CD4-positive, alpha-beta T cell treated with Interferon gamma for 1 hour (primary cell): ENCODE measurements at regions not wholly inside any gene's neighbourhood (a gene's known extent, or its start where the extent isn't known, plus 50 kb on each side); places are given as distances from the start of the nearest gene placed in this dataset.

Experiments used
- DNase-seq: peaks from one replicate; pipeline ENCODE4 v3.0.0-alpha.2; 2020

- DNase-seq, result no peak
Observed at GRCh38 chr11:112404112-112404511, 143.5 kb upstream of the PLET1 start.

DNA sequence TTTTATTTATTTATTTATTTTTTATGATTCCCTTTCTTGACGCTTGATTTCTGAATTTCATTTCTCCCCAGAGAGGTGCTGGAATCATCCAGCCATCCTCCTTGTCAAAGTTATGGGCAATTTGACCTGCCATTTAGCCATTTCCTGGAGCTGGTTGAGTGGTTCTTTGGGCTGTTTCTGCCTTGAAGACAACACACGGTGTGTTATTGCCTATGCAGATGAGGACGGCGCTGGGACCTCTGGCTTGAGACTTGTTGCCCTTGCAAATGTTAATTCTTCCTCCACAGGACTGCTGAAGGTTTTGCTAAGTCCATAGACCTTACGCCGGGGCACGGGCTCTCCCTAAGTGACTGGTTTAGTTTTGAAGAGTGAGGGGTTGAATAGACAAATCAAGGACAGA is 147.9 kb upstream of the PLET1 start:
- no peak for DNase-seq

GRCh38 chr11:112410325-112410724 is 149.7 kb upstream of the PLET1 start:
- DNase-seq, result no peak

DNA sequence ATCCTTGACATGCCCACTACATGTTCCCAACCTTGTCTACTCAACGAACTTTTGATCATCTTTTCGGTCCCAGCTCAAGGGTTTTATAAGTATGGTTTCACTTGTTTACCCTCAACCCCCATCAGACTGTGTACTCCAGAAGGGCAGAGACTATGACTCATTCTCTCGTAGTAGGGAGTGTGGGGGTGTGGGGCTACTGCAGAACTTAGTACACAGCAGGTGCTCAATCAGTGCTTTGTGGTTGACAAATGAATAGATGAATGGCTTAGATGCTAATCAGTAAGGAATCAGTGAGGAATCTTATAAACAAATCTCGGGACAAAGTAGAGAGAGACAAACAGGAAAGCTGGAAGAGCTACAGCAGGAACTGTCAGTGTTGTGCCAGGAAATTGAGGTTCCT is 151.7 kb upstream of the PLET1 start:
- no peak for DNase-seq

GRCh38 chr11:112417339-112417738 is 156.7 kb upstream of the PLET1 start:
- DNase-seq, result no peak

DNA sequence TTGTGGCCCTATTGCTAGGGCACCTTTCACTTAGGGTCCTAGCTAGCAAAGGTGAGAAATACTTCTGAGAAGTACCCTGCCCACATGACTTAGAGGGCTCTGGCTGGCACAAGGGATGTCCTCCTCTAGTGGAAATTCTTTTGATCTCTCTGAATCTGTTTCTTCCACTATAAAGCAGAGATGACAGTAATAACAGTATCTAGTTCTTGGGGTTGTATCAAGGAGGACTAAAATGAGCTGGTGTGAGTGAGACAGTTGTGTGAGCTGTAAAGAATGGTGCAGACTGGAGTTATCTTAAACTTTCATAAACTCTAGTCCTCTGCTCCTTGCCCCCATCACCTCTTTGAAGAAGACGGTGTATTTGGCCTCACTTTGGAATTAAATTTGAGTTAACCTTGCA is 157.8 kb upstream of the PLET1 start:
- DNase-seq, result no peak

GRCh38 chr11:112421879-112422278 is 161.2 kb upstream of the PLET1 start:
- DNase-seq, result no peak

GRCh38 chr11:112425121-112425520 is 164.5 kb upstream of the PLET1 start:
- DNase-seq, result no peak

DNA sequence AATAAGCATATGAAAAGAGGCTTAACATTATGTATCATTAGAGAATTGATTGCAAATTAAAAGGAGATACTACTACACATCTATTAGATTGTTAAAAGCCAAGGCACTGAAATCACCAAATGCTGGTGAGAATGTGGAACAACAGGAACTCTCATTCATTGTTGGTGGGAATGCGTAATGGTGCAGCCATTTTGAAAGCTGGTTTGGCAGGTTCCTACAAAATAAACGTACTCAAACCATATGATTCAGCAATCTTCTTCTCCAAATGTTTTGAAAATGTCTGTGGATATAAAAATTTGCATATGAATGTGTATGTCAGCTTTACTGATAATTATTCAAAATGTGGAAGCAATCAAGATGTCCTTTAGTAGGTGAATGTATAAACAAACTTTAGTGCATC is 176.4 kb upstream of the PLET1 start:
- DNase-seq, result no peak

GRCh38 chr11:112439614-112440013 is 179.0 kb upstream of the PLET1 start:
- DNase-seq, result no peak

DNA sequence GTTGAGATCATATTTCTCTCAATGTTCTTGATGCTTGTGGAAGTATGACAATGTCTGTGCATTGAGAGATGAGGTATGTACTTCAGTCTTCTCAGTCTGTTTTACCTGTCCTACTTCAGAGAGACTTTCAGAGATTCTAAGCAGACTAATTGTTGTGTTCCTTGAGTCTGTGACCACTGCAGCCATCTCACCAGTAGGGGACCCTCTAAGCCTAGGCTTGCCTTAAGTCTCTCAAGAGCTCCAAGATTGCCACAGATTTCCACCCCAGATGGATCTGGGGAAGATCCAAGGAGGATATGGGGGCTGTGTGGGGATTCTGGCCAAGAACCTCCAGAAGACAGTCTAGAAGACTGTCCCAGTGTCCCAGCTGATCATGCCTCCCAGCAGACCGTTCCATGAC is 179.9 kb upstream of the PLET1 start:
- no peak for DNase-seq

- DNase-seq, result no peak
Observed at GRCh38 chr11:112448168-112448567, 187.5 kb upstream of the PLET1 start.

- no peak for DNase-seq
Observed at GRCh38 chr11:112448806-112449205, 188.1 kb upstream of the PLET1 start.

- no peak for DNase-seq
Observed at GRCh38 chr11:112451250-112451649, 190.6 kb upstream of the PLET1 start.

GRCh38 chr11:112453601-112454577 is 193.2 kb upstream of the PLET1 start:
- no peak for DNase-seq

GRCh38 chr11:112454841-112455240 is 194.2 kb upstream of the PLET1 start:
- DNase-seq, result no peak

DNA sequence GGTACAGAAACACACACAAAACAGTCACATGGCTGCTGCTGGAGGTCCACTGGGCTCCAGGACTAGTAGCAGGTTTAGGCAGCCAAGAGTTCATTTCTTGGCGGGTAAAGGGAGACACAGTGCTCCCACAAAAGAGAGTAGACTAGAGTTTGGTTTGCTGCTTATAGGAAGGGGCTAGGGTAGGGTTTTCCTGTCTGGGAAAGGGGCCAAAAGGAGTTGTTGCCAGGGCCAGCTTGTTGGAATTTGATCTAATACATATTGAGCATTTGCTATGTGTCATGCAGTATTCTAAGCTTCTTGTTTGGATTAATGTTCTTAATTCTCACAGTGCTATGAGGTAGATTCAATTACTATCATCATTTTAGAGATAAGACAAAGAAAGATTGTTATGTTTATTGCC is 195.1 kb upstream of the PLET1 start:
- no peak for DNase-seq

GRCh38 chr11:112457532-112457931 is 196.9 kb upstream of the PLET1 start:
- no peak for DNase-seq

DNA sequence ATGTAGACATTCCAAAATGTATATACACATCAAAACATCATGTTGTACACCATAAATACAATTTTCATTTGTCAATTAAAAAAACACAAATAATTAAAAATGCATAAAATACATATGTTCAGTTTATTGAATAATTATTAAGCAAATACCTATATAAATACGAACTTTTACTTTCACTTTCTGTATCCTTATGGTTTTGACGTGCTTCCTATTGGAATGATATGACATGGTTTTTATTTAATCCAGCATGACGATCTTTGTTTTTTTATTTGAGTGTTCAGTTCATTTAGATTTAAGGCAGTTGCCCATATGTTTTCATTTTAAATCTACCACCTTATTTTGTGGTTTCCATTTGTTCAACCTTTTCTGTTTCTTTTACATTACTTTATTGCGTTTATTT is 198.3 kb upstream of the PLET1 start:
- DNase-seq, result no peak

GRCh38 chr11:112460141-112460540 is 199.5 kb upstream of the PLET1 start:
- DNase-seq, result no peak

DNA sequence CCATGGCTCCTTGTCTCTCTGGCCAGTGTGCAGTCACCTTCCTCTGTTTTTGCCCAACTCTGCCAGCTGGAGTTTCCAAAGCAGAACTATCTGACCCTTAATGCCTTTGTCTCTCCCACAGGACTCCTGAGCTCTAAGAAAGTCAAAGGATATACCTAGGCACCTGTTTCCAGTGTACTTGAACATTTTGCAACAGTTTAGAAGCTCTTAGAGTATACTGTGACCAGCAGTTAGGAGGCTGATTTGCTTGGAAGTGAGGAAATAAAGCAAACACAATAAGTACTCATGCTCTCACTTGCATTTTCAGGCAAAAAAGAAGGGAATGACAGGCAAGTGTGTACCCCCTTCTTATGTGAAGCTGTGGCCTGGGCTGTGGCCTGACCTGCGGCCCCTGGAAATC is 204.3 kb upstream of the PLET1 start:
- no peak for DNase-seq

GRCh38 chr11:112465433-112466024 is 204.9 kb upstream of the PLET1 start:
- DNase-seq, result no peak

GRCh38 chr11:112467721-112468120 is 207.1 kb upstream of the PLET1 start:
- no peak for DNase-seq

- no peak for DNase-seq
Observed at GRCh38 chr11:112469376-112469775, 208.7 kb upstream of the PLET1 start.

DNA sequence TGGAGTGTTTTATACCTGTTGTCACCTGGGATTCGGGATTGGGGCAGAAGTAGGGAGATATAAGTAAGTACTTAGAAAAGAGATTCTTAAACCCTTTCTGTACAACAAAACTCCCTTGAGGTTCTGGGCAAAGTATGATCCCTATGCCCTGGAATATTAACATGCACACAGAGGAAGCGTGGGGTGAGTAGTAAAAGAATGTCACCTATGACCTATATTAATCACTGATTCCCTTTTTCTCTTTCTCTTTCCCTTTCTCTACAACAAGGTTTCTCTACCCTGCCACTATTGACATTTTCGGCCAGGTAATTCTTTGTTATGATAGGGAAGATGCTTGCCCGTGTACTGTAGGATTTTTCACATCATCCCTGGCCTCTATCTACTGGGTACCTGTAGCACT is 209.7 kb upstream of the PLET1 start:
- DNase-seq, result no peak
